Lower lobe of right lung (tissue), 2 donors: ENCODE measurements at regions not wholly inside any gene's neighbourhood (a gene's known extent, or its start where the extent isn't known, plus 50 kb on each side); places are given as distances from the start of the nearest gene placed in this dataset.

Source experiments
- ATAC-seq, 2 donors: fragments of 200-7000 bp; cut with Tn5 transposase; one replicate each; pipeline ENCODE4 v1.9.1; 2020 to 2022; ENCODE audit warnings: mild to moderate bottlenecking in 2 of 2, moderate library complexity in 2 of 2
- DNase-seq: peaks from one replicate; pipeline ENCODE4 v3.0.0-alpha.2; 2020
- H3K27ac ChIP-seq: fragments of 200-600 bp; one replicate; pipeline ENCODE4 v1.8.0; 2022
- H3K27me3 ChIP-seq: fragments of 200-600 bp; one replicate; pipeline ENCODE4 v1.8.0; 2022; ENCODE audit warnings: low read depth
- H3K36me3 ChIP-seq: fragments of 200-600 bp; one replicate; pipeline ENCODE4 v1.8.0; 2022; ENCODE audit warnings: mild to moderate bottlenecking
- H3K4me1 ChIP-seq: fragments of 200-600 bp; one replicate; pipeline ENCODE4 v1.8.0; 2022
- H3K4me3 ChIP-seq: fragments of 200-600 bp; one replicate; pipeline ENCODE4 v1.8.0; 2022; ENCODE audit warnings: mild to moderate bottlenecking
- H3K9me3 ChIP-seq: fragments of 200-600 bp; one replicate; pipeline ENCODE4 v1.8.0; 2022
- CTCF ChIP-seq: fragments of 200-600 bp; IDR thresholded peaks from one replicate; pipeline ENCODE4 v1.8.0; 2022; ENCODE audit warnings: antibody characterized with exemption, mild to moderate bottlenecking
- intact Hi-C: fragments of 100-400 bp; cut with DNase I; formaldehyde crosslinking; loops from one replicate; pipeline ENCODE4 v1.11.0; 2022
- donor health status: DM: no; HTN: yes; CAD: no; lungs with severe emphysema.

GRCh38 chr17:53719229-53719628 lies 103.5 kb upstream of the KIF2B start:
- Histone ChIP-seq H3K9me3 (no peaks in the 10 kb centered on the region), H3K36me3 (no peaks in the 10 kb centered on the region), H3K27me3 (no peaks in the 10 kb centered on the region), H3K27ac (no peak overlapping the region), H3K4me3 (no peak overlapping the region), H3K4me1 (no peaks in the 10 kb centered on the region)
- intact Hi-C loops, result no loop called here
- DNase-seq (no peak), ATAC-seq (no peak)
- no peak for TF ChIP-seq CTCF

DNA sequence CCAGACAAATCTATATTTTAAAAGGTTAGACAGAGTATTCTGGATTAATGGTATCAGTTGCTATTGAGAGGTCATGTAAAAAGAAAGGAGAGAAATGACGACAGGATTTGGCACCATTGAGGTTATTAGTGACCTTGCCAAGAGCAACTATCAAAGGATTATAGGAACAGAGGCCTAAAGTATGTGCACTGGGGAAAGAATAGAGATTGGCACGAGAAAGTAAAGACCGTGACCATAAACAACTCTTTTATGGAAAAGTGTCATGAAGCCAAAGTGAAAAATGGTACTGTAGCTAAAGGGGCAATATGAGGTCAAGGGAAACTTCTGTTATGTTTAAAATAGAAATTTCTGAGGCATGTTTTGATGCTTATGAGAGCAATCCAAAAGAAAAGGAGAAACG lies 115.2 kb upstream of the KIF2B start:
- Histone ChIP-seq H3K36me3 (no peaks in the 10 kb centered on the region), H3K4me3 (no peak overlapping the region), H3K27me3 (no peaks in the 10 kb centered on the region), H3K27ac (no peak overlapping the region), H3K9me3 (no peaks in the 10 kb centered on the region), H3K4me1 (no peaks in the 10 kb centered on the region)
- ATAC-seq, result no peak
- no peak for DNase-seq
- no peak for TF ChIP-seq CTCF
- intact Hi-C loops, result no loop called here

GRCh38 chr17:53696286-53696685 lies 126.4 kb upstream of the KIF2B start:
- H3K9me3 ChIP-seq, result no peaks in the 10 kb centered on the region
- TF ChIP-seq CTCF, result no peak
- ATAC-seq (no peak), DNase-seq (no peak)
- no peaks in the 10 kb centered on the region for H3K36me3 ChIP-seq
- intact Hi-C loops, result no loop called here
- no peak overlapping the region for H3K27ac ChIP-seq
- H3K4me1 ChIP-seq, result no peaks in the 10 kb centered on the region
- H3K4me3 ChIP-seq, result no peak overlapping the region
- no peaks in the 10 kb centered on the region for H3K27me3 ChIP-seq

DNA sequence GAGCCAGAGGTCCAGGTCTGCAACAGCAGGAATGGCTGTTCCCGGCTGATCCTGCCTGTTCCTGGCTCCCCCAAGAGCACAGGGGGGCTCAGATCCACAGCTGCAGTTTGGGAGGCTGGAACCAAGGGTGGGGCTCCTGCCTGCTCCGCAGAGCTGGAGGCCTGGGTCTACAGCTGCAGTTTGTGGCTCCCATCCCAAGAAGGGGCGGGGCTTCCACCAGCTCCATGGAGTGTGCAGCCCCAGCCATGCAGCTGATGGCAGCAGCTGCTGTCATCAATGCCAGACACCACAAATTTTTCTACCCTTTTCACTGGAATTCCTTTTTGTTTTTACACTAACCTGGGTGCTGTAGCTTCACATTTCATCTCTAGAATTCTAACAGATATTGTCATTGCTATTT lies 135.4 kb upstream of the KIF2B start:
- intact Hi-C loops, result no loop called here

GRCh38 chr17:53680745-53681144 lies 142.0 kb upstream of the KIF2B start:
- no peak overlapping the region for H3K4me3 ChIP-seq
- TF ChIP-seq CTCF, result no peak
- no peak for ATAC-seq
- no peak for DNase-seq
- H3K27ac ChIP-seq, result no peak overlapping the region
- intact Hi-C loops, result no loop called here
- H3K36me3 ChIP-seq, result no peaks in the 10 kb centered on the region
- H3K27me3 ChIP-seq, result no peaks in the 10 kb centered on the region
- no peaks in the 10 kb centered on the region for H3K4me1 ChIP-seq
- no peaks in the 10 kb centered on the region for H3K9me3 ChIP-seq

More for the DNA sequence above, 135.4 kb upstream of the KIF2B start:
- DNase-seq (no peak), ATAC-seq (no peak)
- no peak for TF ChIP-seq CTCF
- Histone ChIP-seq H3K27ac (no peak overlapping the region), H3K9me3 (no peaks in the 10 kb centered on the region), H3K27me3 (no peaks in the 10 kb centered on the region), H3K4me1 (no peaks in the 10 kb centered on the region), H3K36me3 (no peaks in the 10 kb centered on the region), H3K4me3 (no peak overlapping the region)

DNA sequence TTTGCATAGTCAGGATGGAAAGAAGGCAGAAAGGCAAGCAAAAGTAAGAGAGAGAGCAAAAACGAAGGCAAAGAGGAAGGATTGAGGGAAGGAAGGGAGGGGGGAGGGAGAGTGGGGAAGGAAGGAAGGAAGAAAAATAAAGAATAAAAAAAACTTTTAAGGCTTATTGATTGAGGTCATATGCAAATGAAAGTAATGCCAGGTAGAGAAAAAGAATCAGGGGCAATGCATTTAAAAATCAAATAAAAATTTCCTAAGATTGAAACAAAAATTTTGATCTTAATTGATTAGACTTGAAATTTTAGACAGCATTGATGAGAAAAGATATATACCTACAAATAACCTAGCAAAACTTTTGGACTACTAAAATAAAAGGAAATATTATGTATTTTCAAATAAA lies 153.9 kb upstream of the KIF2B start:
- H3K36me3 ChIP-seq, result no peaks in the 10 kb centered on the region
- H3K27me3 ChIP-seq, result no peaks in the 10 kb centered on the region
- no peak for TF ChIP-seq CTCF
- no peak overlapping the region for H3K4me3 ChIP-seq
- intact Hi-C loops, result no loop called here
- no peaks in the 10 kb centered on the region for H3K4me1 ChIP-seq
- H3K27ac ChIP-seq, result no peak overlapping the region
- H3K9me3 ChIP-seq, result no peaks in the 10 kb centered on the region
- DNase-seq (no peak), ATAC-seq (no peak)
